ENCODE measurements at regions not wholly inside any gene's neighbourhood (a gene's known extent, or its start where the extent isn't known, plus 50 kb on each side); places are given as distances from the start of the nearest gene placed in this dataset.

DNA sequence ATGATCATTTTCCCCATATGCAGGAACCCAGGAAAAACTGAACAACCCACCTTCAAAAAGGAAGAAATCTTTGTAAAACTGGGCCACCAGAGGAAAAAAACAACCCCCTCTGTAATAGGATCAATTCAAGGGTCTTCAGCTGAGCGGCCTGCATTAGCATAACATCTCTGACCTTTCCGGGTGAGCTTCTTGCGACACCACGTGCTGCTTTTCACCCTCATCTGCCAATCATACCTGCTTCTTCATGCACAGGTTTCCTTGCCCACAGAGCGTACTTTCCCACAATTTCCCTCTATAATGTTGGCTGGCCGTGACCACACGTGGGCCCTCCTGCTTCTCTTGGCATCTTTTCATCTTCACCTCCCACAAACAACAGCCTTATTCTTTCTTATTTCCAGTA, 284.3 kb upstream of the NEBL start:
- no peak for ATAC-seq (replicated peaks in 1 of 4)
- H3K36me3 Mint-ChIP-seq = no peaks in the 10 kb centered on the region
- POLR2A ChIA-PET = no interaction called here

DNA sequence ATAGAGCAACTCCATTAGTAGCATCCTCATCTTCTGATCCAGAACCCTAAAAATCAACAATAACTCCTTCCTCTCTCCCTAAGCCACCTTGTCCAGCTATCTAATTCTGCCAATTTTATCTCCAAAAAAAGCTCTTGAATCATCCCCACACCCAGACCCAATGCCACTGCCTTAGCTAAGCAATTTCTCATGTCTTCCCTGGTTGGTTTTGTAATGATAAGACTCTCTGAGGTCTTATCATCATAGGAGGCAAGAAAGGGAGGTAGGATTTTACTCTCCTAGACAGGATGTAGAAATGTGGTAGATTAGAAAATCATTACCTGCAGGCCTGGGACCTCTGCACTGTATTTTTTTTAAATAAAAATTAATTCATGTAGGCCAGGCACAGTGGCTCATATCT, 283.5 kb upstream of the NEBL start:
- no peak overlapping the region for H3K27ac Mint-ChIP-seq
- no peaks in the 10 kb centered on the region for H3K4me1 ChIP-seq (ENCODE audit: control insufficient read depth in 1 of 2, extremely low read depth in 1 of 2, insufficient read depth in 2 of 2, low read length in 2 of 2)
- H3K36me3 ChIP-seq (ENCODE audit: control insufficient read depth in 2 of 2, extremely low read depth in 1 of 2, insufficient read depth in 1 of 2, low read length in 1 of 2) = no peaks in the 10 kb centered on the region
- CTCF ChIA-PET = interaction anchor here in 1 of 2 donors (0.7 kb wide), 1 partner anchor 198 kb away, joined by 4 read pairs; no protein-coding TSS in a partner anchor
- peaks cover 20 to 24% of the 10 kb centered on the region in 2 donors for H3K27me3 Mint-ChIP-seq
- H3K4me3 ChIP-seq (ENCODE audit: control insufficient read depth in 1 of 2, extremely low read depth in 1 of 2, low read length in 1 of 2) = no peak overlapping the region
- peaks cover 5 to 12% (median 8%) of the 10 kb centered on the region in 3 donors for H3K9me3 Mint-ChIP-seq
- H3K27me3 ChIP-seq (replicated peaks in 1 of 2; ENCODE audit: control insufficient read depth in 2 of 2, extremely low read depth in 1 of 2, insufficient read depth in 2 of 2, low read length in 1 of 2) = peaks cover 0 to 6% of the 10 kb centered on the region in 2 experiments
- no peaks in the 10 kb centered on the region for H3K4me1 Mint-ChIP-seq
- no peaks in the 10 kb centered on the region for H3K9me3 ChIP-seq
- H3K36me3 Mint-ChIP-seq = no peaks in the 10 kb centered on the region
- ATAC-seq (replicated peaks in 1 of 4) (no peak), DNase-seq (no peak)
- no peak overlapping the region for H3K27ac ChIP-seq (ENCODE audit: low read length)
- no peak overlapping the region for H3K4me3 Mint-ChIP-seq
- POLR2A ChIA-PET = no interaction called here

More for the DNA sequence above, 284.3 kb upstream of the NEBL start:
- H3K4me3 ChIP-seq (ENCODE audit: control insufficient read depth in 1 of 2, extremely low read depth in 1 of 2, low read length in 1 of 2) = no peak overlapping the region
- 85% methylated on average over 7 of the region's 7 CpGs for WGBS (ENCODE audit: insufficient coverage)
- H3K27me3 ChIP-seq (replicated peaks in 1 of 2; ENCODE audit: control insufficient read depth in 2 of 2, extremely low read depth in 1 of 2, insufficient read depth in 2 of 2, low read length in 1 of 2) = peaks cover 0 to 3% of the 10 kb centered on the region in 2 experiments
- CTCF ChIA-PET = interaction anchor here in 1 of 2 donors (0.7 kb wide), 1 partner anchor 527 kb away, joined by 3 read pairs; no protein-coding TSS in a partner anchor
- H3K27me3 Mint-ChIP-seq = peaks cover 13 to 20% of the 10 kb centered on the region in 2 donors
- DNase-seq = no peak
- H3K4me1 ChIP-seq (ENCODE audit: control insufficient read depth in 1 of 2, extremely low read depth in 1 of 2, insufficient read depth in 2 of 2, low read length in 2 of 2) = no peaks in the 10 kb centered on the region
- no peak overlapping the region for H3K27ac Mint-ChIP-seq
- no peak overlapping the region for H3K27ac ChIP-seq (ENCODE audit: low read length)
- peaks cover 5 to 12% (median 8%) of the 10 kb centered on the region in 3 donors for H3K9me3 Mint-ChIP-seq
- no peak overlapping the region for H3K4me3 Mint-ChIP-seq
- no peaks in the 10 kb centered on the region for H3K4me1 Mint-ChIP-seq
- no peaks in the 10 kb centered on the region for H3K9me3 ChIP-seq
- no peaks in the 10 kb centered on the region for H3K36me3 ChIP-seq (ENCODE audit: control insufficient read depth in 2 of 2, extremely low read depth in 1 of 2, insufficient read depth in 1 of 2, low read length in 1 of 2)

DNA sequence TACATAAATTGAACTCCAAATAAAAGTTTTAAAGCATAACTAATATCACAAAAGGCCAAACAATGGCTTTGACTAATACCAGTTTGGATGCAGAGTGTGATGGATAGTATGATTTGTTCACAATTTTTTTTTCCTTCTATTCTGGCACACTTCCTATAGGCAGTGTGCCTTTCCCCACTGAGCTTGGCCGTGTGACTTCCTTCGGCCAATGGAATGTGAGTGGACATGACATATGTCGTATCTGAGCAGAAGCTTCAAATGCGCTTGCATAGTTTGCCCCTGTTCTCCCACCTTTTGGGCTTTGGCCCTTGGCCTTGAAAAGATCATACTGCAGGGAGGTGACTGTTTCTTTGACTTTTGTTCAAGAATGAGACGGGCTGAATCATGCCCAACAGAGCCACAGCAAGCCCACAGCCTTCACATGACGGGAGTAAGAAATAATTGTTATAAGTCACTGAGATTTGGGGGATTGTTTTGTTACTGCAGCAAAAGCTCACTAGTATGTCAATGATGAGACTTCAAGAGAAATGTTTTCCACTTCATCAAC, 279.9 kb upstream of the NEBL start:
- Mint-ChIP-seq H3K4me3 (no peak overlapping the region), H3K27me3 (peaks cover 40 to 41% of the 10 kb centered on the region in 2 donors), H3K36me3 (no peaks in the 10 kb centered on the region), H3K27ac (no peak overlapping the region), H3K4me1 (peaks cover 9 to 19% (median 13%) of the 10 kb centered on the region in 3 donors), H3K9me3 (peaks cover 5 to 12% (median 8%) of the 10 kb centered on the region in 3 donors)
- no peaks in the 10 kb centered on the region for H3K9me3 ChIP-seq
- no peak for ATAC-seq (replicated peaks in 1 of 4)
- peaks cover 2 to 4% of the 10 kb centered on the region in 2 experiments for H3K4me1 ChIP-seq (ENCODE audit: control insufficient read depth in 1 of 2, extremely low read depth in 1 of 2, insufficient read depth in 2 of 2, low read length in 2 of 2)
- CTCF ChIA-PET = interaction anchor here in 1 of 2 donors (0.5 kb wide), 2 partner anchors 15 to 156 kb away, joined by 3 read pairs; no protein-coding TSS in a partner anchor
- 78% methylated on average over 3 of the region's 6 CpGs for WGBS (ENCODE audit: insufficient coverage)
- no peaks in the 10 kb centered on the region for H3K36me3 ChIP-seq (ENCODE audit: control insufficient read depth in 2 of 2, extremely low read depth in 1 of 2, insufficient read depth in 1 of 2, low read length in 1 of 2)
- H3K27me3 ChIP-seq (replicated peaks in 1 of 2; ENCODE audit: control insufficient read depth in 2 of 2, extremely low read depth in 1 of 2, insufficient read depth in 2 of 2, low read length in 1 of 2) = peaks cover 12 to 23% of the 10 kb centered on the region in 2 experiments
- H3K27ac ChIP-seq (ENCODE audit: low read length) = no peak overlapping the region
- POLR2A ChIA-PET = no interaction called here
- DNase-seq = no peak
- no peak overlapping the region for H3K4me3 ChIP-seq (ENCODE audit: control insufficient read depth in 1 of 2, extremely low read depth in 1 of 2, low read length in 1 of 2)

DNA sequence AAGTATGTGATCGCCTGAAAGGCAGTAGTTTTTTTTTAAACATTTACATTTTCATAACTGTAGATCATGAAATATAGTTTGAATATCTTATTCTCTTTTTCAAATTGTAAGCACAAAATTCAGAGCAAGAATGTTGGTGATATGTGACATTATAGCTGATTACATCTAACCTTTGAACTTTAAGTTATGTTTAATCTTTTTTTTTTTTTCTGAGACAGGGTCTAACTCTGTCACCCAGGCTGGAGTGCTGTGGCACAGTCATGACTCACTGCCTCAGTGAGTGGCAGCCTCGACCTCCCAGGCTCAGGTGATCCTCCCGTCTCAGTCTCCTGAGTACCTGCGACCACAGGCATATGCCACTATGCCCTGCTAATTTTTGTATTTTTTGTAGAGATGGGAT, 278.7 kb upstream of the NEBL start:
- no peak for ATAC-seq (replicated peaks in 1 of 4)
- POLR2A ChIA-PET = no interaction called here
- 50% methylated on average over 1 of the region's 4 CpGs for WGBS (ENCODE audit: insufficient coverage)

DNA sequence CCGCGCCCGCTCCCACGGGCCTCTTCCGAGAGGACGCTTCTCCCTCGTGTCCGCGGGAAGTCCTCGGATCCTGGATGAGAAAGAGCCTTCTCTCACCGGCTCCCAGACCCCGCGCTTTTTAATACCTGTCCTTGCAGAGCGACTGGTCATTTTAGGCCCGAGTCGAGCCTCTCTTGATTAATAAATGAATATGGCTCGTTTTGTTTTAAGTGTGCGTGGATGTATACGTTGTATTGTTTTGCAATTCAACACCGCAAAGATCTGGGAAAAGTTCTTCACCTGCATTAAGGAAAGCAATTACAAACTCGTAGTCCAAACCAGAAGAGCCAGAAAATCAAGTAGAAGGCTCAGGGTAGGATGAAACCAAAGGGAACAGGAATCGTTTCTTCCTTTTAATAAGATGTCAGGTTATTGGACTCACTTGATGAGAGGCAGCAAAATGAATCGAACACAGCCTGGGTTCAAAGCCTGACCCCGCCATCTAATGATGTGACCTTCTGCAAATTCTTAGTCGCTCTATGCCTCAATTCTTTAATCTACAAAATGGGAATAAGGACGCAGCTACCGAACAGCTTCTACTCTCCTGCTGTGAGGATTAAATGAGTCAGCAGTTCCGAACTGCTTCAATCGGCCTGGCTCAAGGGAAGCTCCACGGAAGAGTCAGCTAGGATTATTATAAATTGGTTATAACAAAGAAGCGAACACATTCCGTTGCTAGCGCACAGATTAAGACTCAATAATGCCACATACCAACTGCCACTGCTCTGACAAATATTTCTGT, 277.8 kb upstream of the NEBL start:
- Histone ChIP-seq H3K27ac (ENCODE audit: low read length) (no peak overlapping the region), H3K4me3 (ENCODE audit: control insufficient read depth in 1 of 2, extremely low read depth in 1 of 2, low read length in 1 of 2) (peak overlapping the region in 1 of 2 donors; percentile 23), H3K27me3 (replicated peaks in 1 of 2; ENCODE audit: control insufficient read depth in 2 of 2, extremely low read depth in 1 of 2, insufficient read depth in 2 of 2, low read length in 1 of 2) (peaks cover 12 to 23% of the 10 kb centered on the region in 2 experiments), H3K36me3 (ENCODE audit: control insufficient read depth in 2 of 2, extremely low read depth in 1 of 2, insufficient read depth in 1 of 2, low read length in 1 of 2) (no peaks in the 10 kb centered on the region), H3K4me1 (ENCODE audit: control insufficient read depth in 1 of 2, extremely low read depth in 1 of 2, insufficient read depth in 2 of 2, low read length in 2 of 2) (peaks cover 2 to 4% of the 10 kb centered on the region in 2 experiments), H3K9me3 (no peaks in the 10 kb centered on the region)
- no peaks in the 10 kb centered on the region for H3K36me3 Mint-ChIP-seq
- ATAC-seq (replicated peaks in 1 of 4) (no peak), DNase-seq (no peak)
- ChIA-PET POLR2A (no interaction called here), CTCF (no interaction called here)
- peak overlapping the region in 1 of 2 donors; percentile 4 for H3K27ac Mint-ChIP-seq
- 6% methylated on average over 14 of the region's 33 CpGs for WGBS (ENCODE audit: insufficient coverage)
- H3K9me3 Mint-ChIP-seq = peaks cover 5% of the 10 kb centered on the region in 3 donors
- H3K27me3 Mint-ChIP-seq = peaks cover 50 to 55% of the 10 kb centered on the region in 2 donors
- peaks cover 9 to 19% (median 16%) of the 10 kb centered on the region in 3 donors for H3K4me1 Mint-ChIP-seq
- H3K4me3 Mint-ChIP-seq = peak overlapping the region; percentile 51 to 75 (median 61)

More for the DNA sequence above, 278.7 kb upstream of the NEBL start:
- Mint-ChIP-seq H3K27me3 (peaks cover 44 to 46% of the 10 kb centered on the region in 2 donors), H3K27ac (no peak overlapping the region), H3K4me3 (no peak overlapping the region), H3K9me3 (peaks cover 5 to 12% (median 8%) of the 10 kb centered on the region in 3 donors), H3K36me3 (no peaks in the 10 kb centered on the region), H3K4me1 (peaks cover 9 to 19% (median 16%) of the 10 kb centered on the region in 3 donors)
- Histone ChIP-seq H3K36me3 (ENCODE audit: control insufficient read depth in 2 of 2, extremely low read depth in 1 of 2, insufficient read depth in 1 of 2, low read length in 1 of 2) (no peaks in the 10 kb centered on the region), H3K27ac (ENCODE audit: low read length) (no peak overlapping the region), H3K9me3 (no peaks in the 10 kb centered on the region), H3K27me3 (replicated peaks in 1 of 2; ENCODE audit: control insufficient read depth in 2 of 2, extremely low read depth in 1 of 2, insufficient read depth in 2 of 2, low read length in 1 of 2) (peaks cover 12 to 23% of the 10 kb centered on the region in 2 experiments), H3K4me3 (ENCODE audit: control insufficient read depth in 1 of 2, extremely low read depth in 1 of 2, low read length in 1 of 2) (no peak overlapping the region), H3K4me1 (ENCODE audit: control insufficient read depth in 1 of 2, extremely low read depth in 1 of 2, insufficient read depth in 2 of 2, low read length in 2 of 2) (peaks cover 2 to 4% of the 10 kb centered on the region in 2 experiments)
- DNase-seq = no peak
- CTCF ChIA-PET = no interaction called here

DNA sequence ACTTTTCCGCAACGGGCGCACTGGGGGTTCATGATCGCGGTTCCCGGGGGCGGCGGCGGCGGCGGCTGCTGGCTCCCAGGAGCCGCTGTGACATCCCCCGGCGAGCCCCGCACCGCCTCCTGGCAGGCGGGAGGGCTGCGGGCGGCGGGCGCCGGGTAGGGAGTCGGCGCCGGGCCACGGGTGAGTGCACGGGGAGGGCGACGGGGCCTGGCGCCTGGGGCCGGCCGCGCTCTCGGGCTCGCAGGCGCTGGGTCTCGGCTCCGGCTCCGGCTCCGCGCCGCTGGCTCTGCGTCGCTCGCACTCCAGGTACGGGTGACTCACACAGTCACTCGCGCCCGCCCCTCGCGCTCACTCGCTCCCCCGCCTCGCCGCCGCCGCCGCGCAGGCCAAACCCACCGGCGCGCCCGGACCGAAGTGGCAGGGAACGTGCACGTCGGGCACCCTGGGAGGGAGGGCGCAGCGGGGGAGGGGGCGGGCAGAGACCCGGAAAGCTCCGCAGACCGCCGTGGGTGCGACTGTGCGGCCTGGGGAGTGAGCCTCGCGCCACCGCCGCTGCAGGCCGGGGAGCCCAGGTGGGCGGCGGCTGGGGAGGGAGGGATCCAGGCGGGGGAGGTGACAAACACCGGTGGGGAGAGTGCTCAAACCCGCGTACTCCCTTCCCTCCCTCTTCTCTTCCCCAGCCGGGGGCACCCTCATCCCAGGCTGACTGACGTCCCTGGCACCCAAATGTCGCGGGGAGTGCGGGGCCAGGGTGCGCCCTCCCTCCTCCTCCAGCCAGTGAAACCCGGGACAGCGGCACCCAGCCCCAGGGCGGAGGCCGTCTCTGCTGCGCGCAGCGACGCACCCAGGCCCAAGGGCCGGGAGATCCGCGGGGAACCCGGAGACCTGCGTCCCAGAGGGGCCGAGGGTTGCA, 276.9 kb upstream of the NEBL start:
- ChIA-PET CTCF (no interaction called here), POLR2A (no interaction called here)
- peaks cover 2 to 4% of the 10 kb centered on the region in 2 experiments for H3K4me1 ChIP-seq (ENCODE audit: control insufficient read depth in 1 of 2, extremely low read depth in 1 of 2, insufficient read depth in 2 of 2, low read length in 2 of 2)
- Mint-ChIP-seq H3K27ac (no peak overlapping the region), H3K9me3 (no peaks in the 10 kb centered on the region), H3K27me3 (peaks cover 52 to 56% of the 10 kb centered on the region in 2 donors), H3K36me3 (no peaks in the 10 kb centered on the region), H3K4me3 (peak overlapping the region in 2 of 3 donors; percentile 49 to 75), H3K4me1 (peaks cover 9 to 19% (median 16%) of the 10 kb centered on the region in 3 donors)
- H3K27ac ChIP-seq (ENCODE audit: low read length) = no peak overlapping the region
- DNase-seq (peak in 6 of 35 experiments; percentile 0 to 15 (median 3)), ATAC-seq (replicated peaks in 1 of 4) (peak; percentile 47 to 65 (median 57))
- H3K36me3 ChIP-seq (ENCODE audit: control insufficient read depth in 2 of 2, extremely low read depth in 1 of 2, insufficient read depth in 1 of 2, low read length in 1 of 2) = no peaks in the 10 kb centered on the region
- WGBS (ENCODE audit: insufficient coverage) = 2% methylated on average over 87 of the region's 107 CpGs
- H3K9me3 ChIP-seq = no peaks in the 10 kb centered on the region
- H3K27me3 ChIP-seq (replicated peaks in 1 of 2; ENCODE audit: control insufficient read depth in 2 of 2, extremely low read depth in 1 of 2, insufficient read depth in 2 of 2, low read length in 1 of 2) = peaks cover 12 to 23% of the 10 kb centered on the region in 2 experiments
- H3K4me3 ChIP-seq (ENCODE audit: control insufficient read depth in 1 of 2, extremely low read depth in 1 of 2, low read length in 1 of 2) = peak overlapping the region in 1 of 2 donors; percentile 25

Measured in T-cell (primary cell).